GM12878 (cell line): ENCODE measurements at regions not wholly inside any gene's neighbourhood (a gene's known extent, or its start where the extent isn't known, plus 50 kb on each side); places are given as distances from the start of the nearest gene placed in this dataset.

ENCODE experiments used
- ATAC-seq: fragments of 200-7000 bp; cut with Tn5 transposase; 3 replicates; pipeline ENCODE4 v1.9.1; 2020; ENCODE audit warnings: mild to moderate bottlenecking, moderate library complexity
- BruUV-seq: library from RNA; stranded (reverse); fragments of 400-500 nt; replicated peaks from 2 replicates; lab custom pipeline; 2021; lab: Mats Ljungman, UMichigan
- CTCF ChIA-PET: fragments of 300-600 bp; sonication (Branson Sonifier 250); formaldehyde crosslinking; extraction: SDS; loops from one replicate; lab custom pipeline; 2021; ENCODE audit warnings: inconsistent platforms; lab: Yijun Ruan, JAX
- POLR2A ChIA-PET: fragments of 350-600 bp; formaldehyde crosslinking; extraction: SDS; loops from one replicate; lab custom pipeline; 2021; ENCODE audit warnings: inconsistent platforms; lab: Charles Lee
- RAD21 ChIA-PET: fragments of 300-600 bp; sonication (Branson Sonifier 250); formaldehyde crosslinking; loops from one replicate; lab custom pipeline; 2023; ENCODE audit warnings: antibody characterized with exemption; ENCODE audit not compliant: unreplicated experiment; lab: Charles Lee
- SMC1A ChIA-PET: fragments of 300-600 bp; sonication (Branson Sonifier 250); formaldehyde crosslinking; loops from one replicate; lab custom pipeline; 2023; ENCODE audit not compliant: unreplicated experiment, uncharacterized antibody; lab: Charles Lee
- DNase-seq: peaks from one replicate; pipeline ENCODE4 v3.0.0-alpha.2; 2011; ENCODE audit warnings: low read depth, low spot score
- FAIRE-seq: peaks from 3 replicates; lab custom pipeline; 2011; peaks lifted over from hg19 to GRCh38; lab: Jason Lieb, UNC
- H2AFZ ChIP-seq: 2 replicates; pipeline ENCODE4 v1.6.0; 2011; ENCODE audit warnings: low read depth, low read length, control low read depth; ENCODE audit not compliant: control insufficient read depth
- H3K27ac ChIP-seq: 2 replicates; pipeline ENCODE4 v1.5.1; 2011; ENCODE audit warnings: control low read depth; ENCODE audit not compliant: control insufficient read depth, insufficient read depth
- H3K27me3 ChIP-seq, 2 experiments: replicated peaks in 1 of 2; 2 replicates each; pipeline versions ENCODE4 v1.6.0 to v1.6.1; 2011; ENCODE audit warnings: low read length in 1 of 2; ENCODE audit not compliant: control insufficient read depth in 2 of 2, insufficient read depth in 2 of 2
- H3K36me3 ChIP-seq, 2 experiments: 2 replicates each; pipeline ENCODE4 v1.5.1; 2011; ENCODE audit warnings: low read length in 1 of 2; ENCODE audit not compliant: control insufficient read depth in 2 of 2, insufficient read depth in 2 of 2
- H3K4me1 ChIP-seq: 2 replicates; pipeline ENCODE4 v1.6.1; 2011; ENCODE audit warnings: mild to moderate bottlenecking, low read length, moderate library complexity, mixed read lengths; ENCODE audit not compliant: control insufficient read depth, insufficient read depth
- H3K4me2 ChIP-seq: 2 replicates; pipeline ENCODE4 v1.6.0; 2011; ENCODE audit warnings: control low read depth; ENCODE audit not compliant: control insufficient read depth, insufficient read depth
- H3K4me3 ChIP-seq: fragments of 200-600 bp; sonication (generic); 2 replicates; pipeline ENCODE4 v1.5.1; 2016
- H3K79me2 ChIP-seq: 2 replicates; pipeline ENCODE4 v1.6.0; 2011; ENCODE audit warnings: low read length; ENCODE audit not compliant: control insufficient read depth, insufficient read depth
- H3K9ac ChIP-seq: 2 replicates; pipeline ENCODE4 v1.8.0; 2011; ENCODE audit warnings: low read length, control low read depth, mixed read lengths; ENCODE audit not compliant: control insufficient read depth, insufficient read depth
- H3K9me3 ChIP-seq: replicated peaks from 3 replicates; pipeline ENCODE4 v1.5.1; 2011; ENCODE audit warnings: mild to moderate bottlenecking, low read length; ENCODE audit not compliant: control insufficient read depth, insufficient read depth
- H4K20me1 ChIP-seq: 2 replicates; pipeline ENCODE4 v1.6.0; 2011; ENCODE audit not compliant: control insufficient read depth, insufficient read depth
- FOS ChIP-seq: IDR thresholded peaks from 3 replicates; pipeline ENCODE4 v1.6.1; 2011; ENCODE audit warnings: borderline replicate concordance; ENCODE audit not compliant: insufficient read length; ENCODE audit errors: extremely low read depth
- HDAC6 ChIP-seq: fragments of 200-600 bp; sonication (generic); IDR thresholded peaks from one replicate; pipeline ENCODE4 v1.8.0; 2017; ENCODE audit warnings: antibody characterized with exemption; ENCODE audit not compliant: unreplicated experiment
- IKZF1 ChIP-seq: fragments of 450-650 bp; conservative IDR thresholded peaks from 2 replicates; pipeline ENCODE4 v1.6.1; 2017; ENCODE audit warnings: antibody characterized with exemption, mild to moderate bottlenecking
- IKZF2 ChIP-seq, 2 experiments: fragments of 450-650 bp; IDR thresholded peaks; 2 replicates each; pipeline ENCODE4 v1.6.1; 2017; ENCODE audit warnings: mild to moderate bottlenecking in 2 of 2, moderate library complexity in 2 of 2
- IRF4 ChIP-seq: IDR thresholded peaks from 2 replicates; pipeline ENCODE4 v1.6.1; 2011; ENCODE audit warnings: low read depth, low read length
- JUND ChIP-seq: IDR thresholded peaks from 2 replicates; pipeline ENCODE4 v1.6.1; 2012; ENCODE audit warnings: low read depth, mild to moderate bottlenecking, low read length, improper control_type of control experiment, moderate library complexity
- LARP7 ChIP-seq: fragments of 450-650 bp; IDR thresholded peaks from 2 replicates; pipeline ENCODE4 v1.6.1; 2017; ENCODE audit warnings: mild to moderate bottlenecking
- NFXL1 ChIP-seq: fragments of 450-650 bp; IDR thresholded peaks from 2 replicates; pipeline ENCODE4 v1.6.1; 2017; ENCODE audit warnings: antibody characterized with exemption, mild to moderate bottlenecking, borderline replicate concordance
- PML ChIP-seq: IDR thresholded peaks from 2 replicates; pipeline ENCODE4 v1.6.1; 2012; ENCODE audit warnings: low read length, inconsistent platforms
- SKIL ChIP-seq: fragments of 450-650 bp; IDR thresholded peaks from 2 replicates; pipeline ENCODE4 v1.6.1; 2017; ENCODE audit warnings: mild to moderate bottlenecking, low read depth, inconsistent platforms; ENCODE audit not compliant: poor library complexity, severe bottlenecking
- SREBF2 ChIP-seq: IDR thresholded peaks from 2 replicates; pipeline ENCODE4 v1.6.1; 2012; ENCODE audit warnings: mild to moderate bottlenecking, low read length
- STAT1 ChIP-seq: fragments of 450-650 bp; conservative IDR thresholded peaks from 2 replicates; pipeline ENCODE4 v1.6.1; 2014; ENCODE audit warnings: antibody characterized with exemption, mild to moderate bottlenecking
- SUPT20H ChIP-seq: IDR thresholded peaks from 2 replicates; pipeline ENCODE4 v1.6.1; 2011; ENCODE audit warnings: low read depth, mild to moderate bottlenecking, low read length, moderate library complexity, borderline replicate concordance; ENCODE audit not compliant: control insufficient read depth
- TAF1 ChIP-seq: IDR thresholded peaks from 2 replicates; pipeline ENCODE4 v1.6.1; 2011; ENCODE audit warnings: mild to moderate bottlenecking, low read depth, low read length, borderline replicate concordance
- ZNF274 ChIP-seq: IDR thresholded peaks from one replicate; pipeline ENCODE4 v1.8.0; 2011; ENCODE audit not compliant: insufficient read length, insufficient read depth
- ZZZ3 ChIP-seq: IDR thresholded peaks from 2 replicates; pipeline ENCODE4 v1.6.1; 2011; ENCODE audit warnings: low read depth; ENCODE audit not compliant: control insufficient read depth, insufficient read length
- WGBS: methylation state at CpG from one replicate; pipeline ENCODE4 v1.1.6; 2016; ENCODE audit warnings: low lambda C conversion rate; ENCODE audit not compliant: insufficient replicate concordance, insufficient coverage; ENCODE audit errors: missing lambda C conversion rate; 5-methylcytosine and 5-hydroxymethylcytosine counted together
- in situ Hi-C: fragments of 300-500 bp; cut with MboI; formaldehyde crosslinking; loops from 9 replicates; pipeline ENCODE4 v1.14.3; 2018; ENCODE audit warnings: mixed read lengths
- intact Hi-C: fragments of 100-400 bp; cut with micrococcal nuclease; formaldehyde crosslinking; loops from one replicate; pipeline ENCODE4 v1.14.2; 2022; ENCODE audit not compliant: unreplicated experiment
- TF ChIP-seq, protein P1 (sequence below): fragments of 450-650 bp; IDR thresholded peaks from 2 replicates; pipeline ENCODE4 v1.6.1; 2017; ENCODE audit warnings: borderline replicate concordance
- TF ChIP-seq, protein P2 (sequence below): IDR thresholded peaks from 2 replicates; pipeline ENCODE4 v1.6.1; 2011; ENCODE audit warnings: mild to moderate bottlenecking, low read depth, low read length, moderate library complexity; ENCODE audit not compliant: insufficient replicate concordance

DNA sequence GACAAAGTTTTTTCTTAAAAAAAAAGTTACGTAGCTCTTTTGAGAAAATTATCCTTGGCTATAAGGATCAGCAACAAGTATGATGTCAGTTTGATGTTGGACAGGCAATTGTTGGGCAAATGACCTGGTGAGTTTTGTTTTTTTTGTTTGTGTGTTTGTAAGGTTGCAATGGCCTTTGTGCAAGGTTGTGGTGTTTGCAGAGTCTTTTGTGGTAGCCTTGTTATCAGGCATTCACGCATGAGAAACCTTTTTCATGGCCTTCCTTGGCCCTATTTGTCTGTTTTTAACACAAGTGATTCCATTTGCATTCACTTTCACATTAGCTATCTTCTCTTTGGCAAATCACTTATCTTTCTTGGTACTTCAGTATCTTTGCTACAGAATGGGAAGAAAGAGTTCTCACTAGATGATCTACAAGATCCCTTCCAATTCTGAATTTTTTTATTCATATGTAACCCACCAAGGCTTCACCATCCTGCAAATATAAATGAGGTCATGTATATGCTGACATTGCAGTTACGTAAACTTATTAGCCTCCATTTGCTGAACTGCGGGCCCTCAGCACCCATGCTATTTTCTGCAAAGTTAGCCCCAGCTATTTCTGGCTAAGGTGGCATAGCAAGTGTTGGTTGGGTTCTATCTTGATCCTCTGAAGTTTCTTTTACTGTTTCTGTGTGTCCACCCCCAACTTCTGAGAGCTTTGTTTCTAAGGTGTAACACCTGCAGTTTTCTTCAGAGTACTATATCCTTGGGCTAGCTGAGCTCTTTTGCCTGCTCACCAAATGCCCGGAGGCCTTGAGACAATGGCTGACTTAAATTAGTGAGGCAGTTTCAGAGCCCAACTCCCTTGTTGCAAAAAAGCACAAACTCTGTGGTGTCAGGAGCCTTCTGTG lies 667.1 kb downstream of the IRS1 start:
- in situ Hi-C loops (no loop called here), intact Hi-C loops (no loop called here)
- H3K27ac ChIP-seq: no peak overlapping the region
- no peak overlapping the region for H2AFZ ChIP-seq
- no peaks in the 10 kb centered on the region for H3K9me3 ChIP-seq
- no peaks in the 10 kb centered on the region for H3K27me3 ChIP-seq
- no peak overlapping the region for H3K4me2 ChIP-seq
- H3K4me3 ChIP-seq: no peak overlapping the region
- ChIA-PET SMC1A (no interaction called here), RAD21 (no interaction called here), POLR2A (no interaction called here), CTCF (no interaction called here)
- H4K20me1 ChIP-seq: no peaks in the 10 kb centered on the region
- no peaks in the 10 kb centered on the region for H3K36me3 ChIP-seq
- no peak for ATAC-seq
- no peaks in the 10 kb centered on the region for H3K4me1 ChIP-seq
- DNase-seq: no peak
- H3K79me2 ChIP-seq: no peaks in the 10 kb centered on the region
- FAIRE-seq: no peak
- WGBS: 23% methylated on average over 5 of the region's 5 CpGs
- H3K9ac ChIP-seq: no peak overlapping the region
- TF ChIP-seq, protein P1, sequence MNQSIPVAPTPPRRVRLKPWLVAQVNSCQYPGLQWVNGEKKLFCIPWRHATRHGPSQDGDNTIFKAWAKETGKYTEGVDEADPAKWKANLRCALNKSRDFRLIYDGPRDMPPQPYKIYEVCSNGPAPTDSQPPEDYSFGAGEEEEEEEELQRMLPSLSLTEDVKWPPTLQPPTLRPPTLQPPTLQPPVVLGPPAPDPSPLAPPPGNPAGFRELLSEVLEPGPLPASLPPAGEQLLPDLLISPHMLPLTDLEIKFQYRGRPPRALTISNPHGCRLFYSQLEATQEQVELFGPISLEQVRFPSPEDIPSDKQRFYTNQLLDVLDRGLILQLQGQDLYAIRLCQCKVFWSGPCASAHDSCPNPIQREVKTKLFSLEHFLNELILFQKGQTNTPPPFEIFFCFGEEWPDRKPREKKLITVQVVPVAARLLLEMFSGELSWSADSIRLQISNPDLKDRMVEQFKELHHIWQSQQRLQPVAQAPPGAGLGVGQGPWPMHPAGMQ: no peak
- TF ChIP-seq SUPT20H (no peak), ZZZ3 (no peak), SREBF2 (no peak), IRF4 (no peak), ZNF274 (no peak), SKIL (no peak), STAT1 (no peak), FOS (no peak), IKZF2 (IDR thresholded peaks at IDR 0.05) (no peak), TAF1 (no peak), NFXL1 (no peak), IKZF1 (no peak), LARP7 (no peak), JUND (no peak), HDAC6 (no peak), PML (no peak)
- TF ChIP-seq, protein P2, sequence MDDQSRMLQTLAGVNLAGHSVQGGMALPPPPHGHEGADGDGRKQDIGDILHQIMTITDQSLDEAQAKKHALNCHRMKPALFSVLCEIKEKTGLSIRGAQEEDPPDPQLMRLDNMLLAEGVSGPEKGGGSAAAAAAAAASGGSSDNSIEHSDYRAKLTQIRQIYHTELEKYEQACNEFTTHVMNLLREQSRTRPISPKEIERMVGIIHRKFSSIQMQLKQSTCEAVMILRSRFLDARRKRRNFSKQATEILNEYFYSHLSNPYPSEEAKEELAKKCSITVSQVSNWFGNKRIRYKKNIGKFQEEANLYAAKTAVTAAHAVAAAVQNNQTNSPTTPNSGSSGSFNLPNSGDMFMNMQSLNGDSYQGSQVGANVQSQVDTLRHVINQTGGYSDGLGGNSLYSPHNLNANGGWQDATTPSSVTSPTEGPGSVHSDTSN: no peak
- no TSS peak for BruUV-seq
